Activated T-cell treated with anti-CD3 and anti-CD28 coated beads for 48 hours (primary cell): ENCODE measurements at regions not wholly inside any gene's neighbourhood (a gene's known extent, or its start where the extent isn't known, plus 50 kb on each side); places are given as distances from the start of the nearest gene placed in this dataset.

ENCODE experiments used
- DNase-seq: peaks from one replicate; pipeline ENCODE4 v3.0.0-alpha.2; 2020; ENCODE audit warnings: low read depth

DNA sequence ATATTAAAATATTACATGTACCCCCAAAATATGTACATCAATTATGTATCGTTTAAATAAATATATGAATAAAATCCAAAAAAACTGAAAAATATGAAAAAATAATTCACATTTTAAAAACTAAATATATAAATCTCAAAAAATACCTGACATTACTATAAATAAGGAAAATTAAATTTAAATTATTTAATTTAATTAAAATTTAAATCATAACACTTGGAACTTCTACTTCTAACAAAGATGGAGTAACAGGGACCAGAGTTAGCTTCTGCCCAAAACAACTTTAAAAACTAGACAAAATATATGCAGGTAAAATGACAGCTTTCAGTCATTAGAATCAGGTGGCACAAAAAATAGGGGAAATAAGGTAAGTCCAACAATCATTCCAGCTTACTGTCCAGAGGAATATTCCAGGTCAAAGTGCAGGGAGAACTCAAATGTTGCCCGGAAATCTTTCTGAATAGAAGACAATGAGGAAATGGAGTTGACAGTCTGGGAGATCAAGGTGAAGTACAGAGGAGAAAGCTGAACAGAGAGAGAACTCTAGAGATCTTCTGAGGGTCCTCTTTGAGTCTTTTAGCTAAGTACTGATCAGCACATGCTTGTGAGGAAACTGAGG, 207.7 kb upstream of the ATP11B start:
- DNase-seq = no peak

DNA sequence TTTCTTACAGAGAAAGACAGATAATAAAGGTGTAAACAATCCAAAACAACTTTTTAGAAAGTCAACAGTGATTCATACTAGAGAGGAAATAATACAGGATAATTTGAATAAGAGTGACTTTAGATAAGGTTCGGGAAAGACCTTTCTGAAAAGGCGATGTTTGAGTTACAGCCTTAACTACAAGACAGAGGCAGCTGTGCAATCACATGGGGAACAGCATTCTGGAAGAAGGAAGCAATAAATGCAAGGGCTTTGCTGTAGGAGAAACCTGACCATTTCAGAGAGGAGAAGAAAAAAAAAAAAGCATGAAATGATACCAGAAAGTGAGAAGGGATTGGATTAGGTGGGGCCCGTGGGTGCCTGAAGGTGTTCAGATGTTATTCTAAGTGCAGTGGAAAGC, 200.6 kb upstream of the ATP11B start:
- no peak for DNase-seq

DNA sequence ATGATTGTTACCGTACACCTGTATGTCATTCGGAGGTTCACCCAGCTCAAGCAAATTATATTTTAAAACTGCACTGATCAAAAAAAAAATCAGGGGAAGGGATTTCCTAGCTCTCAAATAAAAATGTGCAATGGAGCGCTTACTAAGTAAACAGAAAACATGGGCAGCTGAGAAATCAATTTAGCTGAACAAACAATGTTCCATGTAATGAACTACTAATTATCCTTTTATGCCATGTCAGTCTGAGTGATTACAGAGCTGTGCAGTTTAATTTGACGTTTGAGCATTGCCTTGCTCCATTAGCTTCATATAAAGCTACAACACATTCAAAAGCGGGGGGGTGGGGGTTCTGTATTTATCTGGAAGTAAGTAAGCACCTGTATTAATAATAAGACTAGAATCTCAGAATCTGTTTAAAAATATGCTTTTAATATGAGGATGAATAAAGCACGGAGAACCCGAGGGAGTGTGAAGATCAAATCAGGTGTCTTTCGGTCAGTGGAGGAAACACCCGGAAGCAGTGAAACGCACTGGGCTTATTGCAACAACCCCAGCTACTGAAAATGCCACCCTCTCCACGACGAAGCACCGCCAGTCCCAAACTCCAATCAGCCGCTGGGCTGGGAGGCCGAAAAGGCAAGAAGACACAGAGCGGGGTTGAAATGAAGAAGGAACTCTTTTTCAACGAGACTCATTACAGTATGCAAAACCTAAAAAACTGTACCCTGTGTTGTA, 196.5 kb upstream of the ATP11B start:
- no peak for DNase-seq

DNA sequence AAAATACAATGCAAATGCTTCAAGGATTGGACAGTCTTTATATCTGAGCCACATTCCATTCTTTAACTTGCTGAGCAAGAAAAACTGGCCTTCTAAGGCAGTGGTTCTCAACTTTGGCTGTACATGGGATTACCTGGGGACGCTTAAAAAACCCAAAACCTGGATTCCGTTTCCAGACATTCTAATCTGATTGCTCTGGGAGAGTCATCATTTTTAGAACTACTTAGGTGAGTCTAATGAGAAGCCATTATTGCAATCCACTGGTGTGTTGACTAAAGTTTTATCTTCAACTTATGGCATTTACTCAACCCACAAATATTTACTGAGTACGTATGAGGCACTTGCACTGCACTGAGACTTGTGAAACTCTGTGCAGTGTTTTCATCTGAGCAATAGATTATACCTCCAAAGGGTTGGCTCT, 195.7 kb upstream of the ATP11B start:
- no peak for DNase-seq

DNA sequence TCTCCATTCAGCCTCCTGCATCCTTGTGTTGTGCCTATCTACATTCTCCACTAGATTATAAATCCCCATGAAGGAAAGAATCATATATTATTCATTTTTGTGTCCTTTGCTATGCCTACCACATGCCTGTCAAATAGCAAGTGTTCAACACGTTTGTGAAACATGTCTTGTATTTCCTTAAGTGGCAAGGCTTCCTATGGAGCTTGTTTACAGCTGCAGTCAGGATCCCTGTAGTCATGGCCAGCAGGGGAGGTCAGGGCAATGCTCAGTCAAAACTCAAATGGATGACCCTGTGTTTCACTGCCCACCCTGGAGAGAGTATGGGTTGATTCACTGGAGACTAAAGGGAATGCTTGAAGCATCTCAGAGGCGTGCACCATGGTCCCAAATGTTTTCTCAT, 191.7 kb upstream of the ATP11B start:
- DNase-seq = no peak

DNA sequence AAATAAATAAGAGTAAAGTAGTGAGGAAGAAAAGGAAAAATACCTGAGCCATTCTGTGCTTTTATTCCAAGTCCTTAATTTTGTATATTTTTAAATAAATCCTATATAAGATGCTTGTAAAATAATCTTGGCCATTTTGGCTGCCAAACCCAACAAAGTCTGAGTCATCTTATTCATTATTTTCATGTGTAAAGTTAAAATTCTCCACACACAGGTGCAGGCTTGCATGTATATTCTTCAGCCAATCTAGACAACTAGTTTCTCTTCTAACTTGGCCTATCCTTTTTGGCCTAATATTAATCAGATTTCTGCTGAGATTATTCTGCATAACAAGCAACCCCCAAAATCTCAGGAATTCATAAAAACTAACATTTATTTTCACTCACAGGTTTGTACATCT, 189.8 kb upstream of the ATP11B start:
- no peak for DNase-seq

DNA sequence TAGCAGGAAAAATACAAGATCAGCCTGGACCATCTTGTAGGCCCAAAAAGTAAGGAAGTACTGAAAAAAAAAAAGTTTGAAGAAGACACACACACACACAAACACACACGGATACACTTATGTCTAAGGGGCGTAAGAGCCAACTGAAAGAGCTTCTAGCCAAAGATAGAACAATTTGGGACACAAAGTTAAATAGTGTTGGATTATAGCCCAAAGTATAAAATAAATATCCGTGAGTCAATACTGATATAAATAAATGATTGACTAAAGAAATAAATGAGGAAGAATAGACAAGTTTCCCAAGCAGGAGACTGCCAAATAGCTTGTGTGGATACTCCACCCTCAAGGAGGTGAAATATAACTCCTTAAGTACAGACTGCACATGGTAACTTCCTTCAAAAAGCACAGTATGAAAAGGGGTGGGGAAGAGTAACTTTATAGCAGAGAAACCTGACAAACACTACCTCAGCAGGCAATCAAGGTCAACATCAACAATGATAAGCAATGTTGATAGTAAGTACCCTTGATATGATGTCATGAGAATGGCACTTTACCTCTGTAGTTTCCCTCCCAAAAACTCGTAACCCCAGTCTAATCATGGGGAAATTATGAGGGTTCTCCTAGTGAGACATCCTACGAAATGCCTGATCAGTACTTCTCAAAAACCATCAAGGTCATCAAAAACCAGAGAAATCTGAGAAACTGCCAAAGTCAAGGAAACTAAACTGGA, 187.3 kb upstream of the ATP11B start:
- DNase-seq = no peak

DNA sequence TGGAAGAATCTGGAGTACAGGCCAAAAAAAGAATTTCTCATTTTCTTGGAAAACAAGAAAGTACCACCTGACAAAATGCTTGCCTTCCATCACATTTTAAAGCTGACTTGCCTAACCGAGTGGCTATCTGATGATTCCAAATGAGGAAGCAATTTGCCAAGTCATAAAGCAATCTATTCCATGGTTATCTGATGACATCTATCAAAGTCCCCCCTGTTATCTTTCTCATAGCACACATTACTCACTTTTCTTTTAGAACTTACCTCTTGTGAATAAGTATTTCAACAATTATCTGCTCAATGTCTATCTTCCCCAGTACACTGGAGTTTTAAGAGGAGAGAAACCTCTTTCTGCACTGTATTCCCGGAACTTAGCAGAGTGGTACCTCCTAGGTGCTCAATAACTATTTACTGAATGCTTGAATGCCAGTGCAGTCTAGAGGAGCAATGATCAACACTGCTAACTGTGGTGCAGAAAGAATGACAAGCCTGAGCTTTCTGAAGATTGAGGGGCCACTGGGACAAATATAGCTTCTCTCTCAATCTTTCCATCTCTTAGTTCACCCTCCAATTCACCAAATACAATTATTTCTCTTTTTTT, 186.3 kb upstream of the ATP11B start:
- no peak for DNase-seq

DNA sequence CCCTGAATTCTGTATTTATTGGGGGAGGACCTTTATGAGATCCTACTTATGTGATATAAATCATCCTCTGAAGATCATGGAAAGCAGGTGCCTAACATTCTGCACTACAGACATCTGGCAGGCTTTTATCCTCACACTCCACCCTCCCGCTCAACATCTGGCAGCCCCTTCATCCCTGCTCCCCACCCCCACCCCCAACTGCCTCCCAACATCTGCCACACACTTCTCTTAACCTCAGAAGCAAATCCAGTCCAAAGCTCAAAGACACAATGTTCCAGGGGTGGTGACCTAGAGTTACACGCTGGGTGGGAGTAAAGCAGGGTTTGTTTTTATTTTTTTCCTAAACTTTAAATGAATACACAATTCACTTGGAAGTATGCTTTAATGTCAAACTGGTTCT, 184.5 kb upstream of the ATP11B start:
- DNase-seq = no peak

DNA sequence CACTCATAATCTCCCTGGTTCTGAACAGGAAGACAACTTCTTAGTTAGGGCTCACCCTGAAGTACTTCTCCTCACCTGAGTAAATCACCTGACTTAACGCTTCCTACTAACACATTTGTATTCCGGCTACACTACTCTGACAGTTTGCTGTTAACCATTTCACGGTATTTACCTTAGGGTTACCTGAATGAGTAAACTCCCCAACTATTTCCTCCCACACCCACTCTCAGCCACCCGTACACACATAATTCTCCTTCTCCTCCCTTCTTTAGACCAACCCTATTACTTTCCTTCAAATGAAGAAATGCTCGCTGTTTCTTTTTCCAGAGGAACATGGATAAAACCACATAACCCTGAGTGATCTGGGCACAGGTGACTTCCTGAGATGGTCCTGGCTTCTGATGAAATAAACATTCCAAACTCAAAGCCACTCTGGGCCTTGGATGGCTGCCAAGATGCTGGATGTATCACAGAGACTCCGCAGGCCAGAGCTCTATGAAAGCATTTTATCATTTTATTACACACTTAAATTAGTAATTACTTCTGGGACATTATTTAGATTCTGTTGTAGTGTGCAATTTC, 183.6 kb upstream of the ATP11B start:
- no peak for DNase-seq

DNA sequence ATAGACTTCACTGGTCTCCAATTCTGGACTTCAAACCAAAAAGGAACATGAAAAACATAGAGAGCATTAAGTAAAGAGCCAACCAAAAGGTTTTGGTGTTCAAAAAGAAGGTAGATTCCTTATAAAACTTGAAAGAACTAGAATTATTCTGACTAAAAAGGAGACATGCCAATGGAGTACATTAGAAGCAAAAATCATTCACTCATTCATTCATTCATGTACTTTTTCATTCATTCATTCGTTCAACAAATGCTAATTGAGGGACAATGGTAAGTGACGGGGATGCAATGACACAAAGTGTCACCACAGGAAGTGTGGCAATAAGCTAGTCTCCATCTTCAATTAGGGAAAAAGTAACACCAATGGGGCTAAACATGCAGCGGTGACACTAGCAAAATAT, 181.0 kb upstream of the ATP11B start:
- no peak for DNase-seq

DNA sequence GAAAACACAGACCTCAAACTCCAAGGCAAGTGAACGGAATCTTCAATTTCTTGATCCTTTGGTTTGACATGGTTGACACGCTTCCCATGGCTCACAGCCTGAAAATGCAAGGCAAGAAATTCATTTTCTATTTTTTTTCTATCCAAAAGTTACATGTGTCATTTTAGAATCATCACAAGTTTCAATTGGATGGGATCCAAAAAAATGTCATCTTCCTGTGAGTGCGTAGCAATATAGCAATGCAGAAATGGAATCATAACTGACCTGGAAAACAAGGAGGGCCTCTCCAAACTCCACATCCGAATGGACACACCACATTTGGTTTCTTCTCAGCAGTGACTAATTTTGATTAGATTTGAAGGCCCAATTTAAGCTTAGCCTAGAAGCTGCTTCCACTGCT, 175.8 kb upstream of the ATP11B start:
- DNase-seq = no peak

DNA sequence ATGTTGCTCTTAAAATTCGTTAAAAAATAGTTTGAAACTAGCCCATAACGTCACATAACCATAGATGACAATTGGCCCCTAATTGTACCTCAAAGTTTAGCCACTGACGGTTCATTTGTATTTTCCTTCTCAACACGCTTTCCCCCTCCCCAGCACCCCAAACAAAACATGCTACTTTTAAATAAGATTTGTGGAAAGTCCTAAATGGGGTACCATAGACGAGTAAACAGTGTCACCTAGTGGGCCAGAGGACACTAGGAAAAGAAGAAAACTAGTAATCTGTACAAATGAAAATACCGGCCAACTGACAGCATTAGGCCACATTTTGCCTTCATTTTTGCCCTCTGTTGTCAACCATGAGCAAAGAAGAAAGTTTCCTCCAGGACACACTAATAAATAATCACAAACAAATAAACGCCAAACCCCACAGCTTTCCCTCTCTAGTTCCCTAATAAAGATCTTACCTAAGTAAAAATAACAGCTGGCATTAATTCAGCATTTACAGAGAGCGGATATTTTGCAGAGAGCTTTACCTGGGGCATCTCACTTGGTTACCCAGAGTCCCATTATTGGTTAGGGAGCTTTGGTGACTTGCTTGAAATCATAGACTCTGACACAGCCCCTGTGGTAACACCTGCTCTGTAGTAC, 175.1 kb upstream of the ATP11B start:
- no peak for DNase-seq

DNA sequence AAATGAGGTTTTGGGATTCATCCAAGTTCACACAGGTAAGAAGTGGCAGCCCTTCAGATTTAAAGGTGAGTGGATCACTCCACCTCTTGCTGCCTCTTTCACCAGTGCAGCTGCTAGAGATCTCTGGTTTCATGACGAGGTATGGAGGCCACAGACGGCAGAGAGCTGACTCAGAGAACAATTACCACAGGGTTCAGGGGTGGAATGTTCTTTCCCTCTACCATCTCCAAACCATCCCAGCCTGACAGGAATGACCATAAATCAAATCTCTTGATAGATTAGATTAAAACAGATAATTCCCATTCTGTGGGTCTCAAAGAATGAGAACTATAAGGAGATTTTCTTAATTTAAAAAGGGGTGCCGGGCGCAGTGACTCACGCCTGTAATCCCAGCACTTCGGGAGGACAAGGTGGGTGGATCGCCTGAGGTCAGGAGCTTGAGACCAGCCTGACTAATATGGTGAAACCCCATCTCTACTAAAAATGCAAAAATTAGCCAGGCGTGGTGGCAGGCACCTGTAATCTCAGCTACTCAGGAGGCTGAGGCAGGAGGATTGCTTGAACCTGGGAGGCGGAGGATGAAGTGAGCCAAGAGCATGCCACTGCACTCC, 174.2 kb upstream of the ATP11B start:
- DNase-seq = no peak

DNA sequence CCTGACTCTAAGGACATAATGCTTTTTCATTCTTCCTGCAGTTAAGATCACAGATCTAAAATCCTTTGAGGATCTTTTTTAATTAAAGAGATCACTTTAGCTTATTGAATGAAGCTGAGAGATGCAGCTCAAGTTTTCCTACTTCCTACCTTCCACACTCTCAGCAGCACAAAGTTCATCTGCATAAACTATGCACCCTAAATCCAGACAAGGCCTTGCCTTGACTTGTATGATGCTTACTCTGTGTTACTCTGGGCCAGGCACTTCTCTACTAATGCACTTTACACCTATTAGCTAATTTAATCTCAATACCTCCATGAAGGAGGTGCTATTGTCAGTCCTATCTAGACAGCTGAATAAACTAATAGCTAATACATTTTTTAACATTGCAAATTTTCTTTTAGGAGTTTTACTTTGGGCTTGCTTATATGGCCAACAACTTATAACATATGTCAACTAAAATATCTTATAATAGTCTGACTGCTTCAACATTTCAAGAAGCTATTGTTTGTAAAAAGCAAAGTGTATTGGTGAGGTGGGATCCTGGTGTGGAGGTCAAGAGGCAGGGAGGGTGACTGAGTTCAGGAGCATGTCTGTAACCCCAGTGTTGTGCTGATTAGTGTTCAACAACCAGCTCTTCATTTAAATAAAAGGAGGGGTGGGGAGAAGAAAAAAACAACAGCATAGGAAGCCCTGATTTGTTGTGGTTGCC, 172.4 kb upstream of the ATP11B start:
- DNase-seq = no peak

DNA sequence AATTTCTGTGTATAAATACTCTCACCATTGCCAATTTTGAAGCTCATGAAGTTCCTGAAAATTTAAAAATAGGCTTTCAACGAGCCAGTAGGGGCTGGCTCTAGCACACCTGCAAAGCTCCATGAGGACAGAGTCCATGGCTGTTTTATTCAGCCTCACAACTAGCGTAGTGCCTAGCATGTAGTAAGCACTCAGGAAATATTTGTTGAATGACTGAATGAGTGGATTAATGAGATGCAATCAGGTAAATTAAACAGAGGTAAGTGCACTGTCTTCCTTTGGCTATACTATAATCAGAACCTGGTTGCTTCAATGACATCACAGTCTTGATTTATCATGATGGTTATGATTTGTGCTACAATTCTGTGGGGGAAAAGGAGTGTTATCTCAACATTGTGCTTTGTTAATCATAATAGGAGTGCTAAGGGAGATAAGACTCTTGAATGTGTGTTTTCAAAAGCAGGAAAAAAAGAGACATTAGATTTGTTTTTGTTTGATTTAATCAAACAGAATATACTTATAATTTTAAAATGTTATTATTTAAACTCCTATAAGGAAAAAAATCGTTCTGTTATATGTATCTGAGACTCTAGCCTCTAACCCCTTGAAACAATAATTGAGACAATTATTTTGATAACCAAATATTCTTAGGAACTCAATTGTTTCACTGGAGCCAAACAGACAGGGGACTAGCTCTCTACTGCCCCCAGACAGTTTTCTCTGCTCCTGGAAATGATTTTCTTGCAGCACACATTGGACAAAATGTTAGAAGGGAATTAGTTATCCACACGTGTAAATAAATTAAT, 171.7 kb upstream of the ATP11B start:
- no peak for DNase-seq

DNA sequence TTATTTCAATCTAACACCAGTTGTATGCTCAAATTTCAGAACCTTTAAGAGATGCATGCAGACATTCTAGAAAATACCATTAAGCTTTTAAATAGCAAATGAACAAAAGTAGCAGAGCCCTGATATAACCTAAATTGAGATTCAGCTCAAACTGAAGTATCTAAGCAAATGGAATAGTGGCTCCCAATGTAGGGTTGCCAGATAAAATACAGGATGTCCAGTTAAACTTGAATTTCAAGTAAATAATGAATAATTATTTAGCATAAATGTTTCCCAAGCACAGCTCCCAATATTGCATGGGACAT, 171.1 kb upstream of the ATP11B start:
- no peak for DNase-seq

DNA sequence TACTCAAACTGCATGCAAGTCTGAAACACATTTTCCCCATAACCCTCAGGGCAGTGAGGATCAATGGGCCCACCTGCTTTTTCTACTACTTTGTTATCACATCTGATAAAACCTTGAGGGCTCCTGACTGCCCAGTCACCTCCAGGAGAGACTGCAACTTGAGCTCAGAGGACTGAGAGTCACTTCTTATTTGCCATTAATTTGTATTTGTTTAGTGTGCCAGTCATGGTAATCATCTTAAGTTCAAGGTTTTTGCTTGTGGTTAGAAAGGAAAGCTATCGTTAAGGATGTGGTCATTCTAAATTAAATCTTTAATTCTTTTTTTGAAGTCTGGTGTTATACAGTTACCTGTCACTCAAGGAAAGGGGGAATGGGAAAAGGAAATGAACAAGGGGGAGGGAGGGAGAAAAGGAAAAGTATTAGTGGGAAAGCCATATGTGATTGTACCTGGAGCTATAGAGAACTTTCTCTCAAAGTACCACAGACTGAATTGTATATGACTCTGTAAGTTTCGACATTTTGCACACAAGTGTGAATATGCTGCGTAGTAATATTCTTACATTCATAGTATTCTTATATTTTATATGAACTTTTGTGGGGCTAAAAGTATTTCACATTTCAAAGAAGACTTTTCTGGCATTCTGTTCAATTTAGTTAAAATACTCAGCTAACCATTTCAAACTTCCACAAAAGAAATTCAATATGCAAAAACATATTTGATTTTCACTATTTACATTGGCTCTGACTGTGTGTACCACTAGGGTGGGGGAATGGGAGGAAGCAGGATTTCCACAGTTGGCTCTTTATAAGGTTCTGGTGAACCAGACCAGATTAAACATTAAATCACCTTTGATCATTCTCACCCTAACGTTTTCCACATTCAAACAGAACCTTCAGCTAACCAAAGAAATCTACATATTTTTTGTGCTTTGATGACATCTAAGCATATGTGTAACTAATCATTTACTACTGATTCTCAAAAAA, 166.5 kb upstream of the ATP11B start:
- no peak for DNase-seq

DNA sequence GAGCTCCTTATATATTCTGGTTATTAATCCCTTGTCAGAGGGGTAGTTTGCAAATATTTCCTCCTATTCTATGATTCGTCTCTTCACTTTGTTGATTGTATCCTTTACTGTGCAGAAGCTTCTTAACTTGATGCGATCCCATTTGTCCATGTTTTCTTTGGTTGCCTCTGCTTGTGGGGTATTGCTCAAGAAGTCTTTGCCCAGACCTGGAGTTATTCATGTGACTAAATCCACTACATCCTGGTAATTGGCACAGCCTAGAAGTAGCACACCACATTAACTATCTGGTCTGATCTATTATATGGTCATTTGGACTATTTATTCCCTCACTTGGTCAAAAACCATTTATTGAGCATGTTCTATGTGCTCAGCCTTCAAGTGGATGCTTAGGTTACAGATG, 164.8 kb upstream of the ATP11B start:
- no peak for DNase-seq
